ENCODE measurements at regions not wholly inside any gene's neighbourhood (a gene's known extent, or its start where the extent isn't known, plus 50 kb on each side); places are given as distances from the start of the nearest gene placed in this dataset.
"Not testable (repeated sequence)": the region's sequence is repeated elsewhere in the genome, so short reads cannot be mapped to it uniquely, and the experiment has no call there.

- in situ Hi-C loops (cut with HindIII; ENCODE audit: low sequenced_read_pairs), result no loop called here
These were observed 544.1 kb upstream of the CDH7 start for GRCh38 chr18:65206551-65207260.

GRCh38 chr18:65202091-65202490 is 548.7 kb upstream of the CDH7 start:
- in situ Hi-C loops (cut with HindIII; ENCODE audit: low sequenced_read_pairs), result no loop called here

- in situ Hi-C loops (cut with HindIII; ENCODE audit: low sequenced_read_pairs), result no loop called here
These were observed 575.1 kb upstream of the CDH7 start for GRCh38 chr18:65175681-65176080.

- in situ Hi-C loops (cut with HindIII; ENCODE audit: low sequenced_read_pairs), result not testable (repeated sequence)
These were observed 588.7 kb upstream of the CDH7 start for GRCh38 chr18:65162086-65162485.

- in situ Hi-C loops (cut with HindIII; ENCODE audit: low sequenced_read_pairs), result no loop called here
These were observed 604.3 kb upstream of the CDH7 start for GRCh38 chr18:65146482-65147021.

- in situ Hi-C loops (cut with HindIII; ENCODE audit: low sequenced_read_pairs), result no loop called here
These were observed 605.5 kb upstream of the CDH7 start for GRCh38 chr18:65145312-65145711.

- in situ Hi-C loops (cut with HindIII; ENCODE audit: low sequenced_read_pairs), result no loop called here
These were observed 617.2 kb upstream of the CDH7 start for GRCh38 chr18:65133610-65134009.

- in situ Hi-C loops (cut with HindIII; ENCODE audit: low sequenced_read_pairs), result no loop called here
These were observed 626.2 kb upstream of the CDH7 start for GRCh38 chr18:65124633-65125032.

- in situ Hi-C loops (cut with HindIII; ENCODE audit: low sequenced_read_pairs), result no loop called here
These were observed 646.9 kb upstream of the CDH7 start for GRCh38 chr18:65103864-65104263.

GRCh38 chr18:65093346-65093745 is 657.5 kb upstream of the CDH7 start:
- in situ Hi-C loops (cut with HindIII; ENCODE audit: low sequenced_read_pairs), result no loop called here

GRCh38 chr18:65091744-65092329 is 659.0 kb upstream of the CDH7 start:
- in situ Hi-C loops (cut with HindIII; ENCODE audit: low sequenced_read_pairs), result no loop called here

- in situ Hi-C loops (cut with HindIII; ENCODE audit: low sequenced_read_pairs), result no loop called here
These were observed 667.9 kb upstream of the CDH7 start for GRCh38 chr18:65082907-65083306.

- in situ Hi-C loops (cut with HindIII; ENCODE audit: low sequenced_read_pairs), result no loop called here
These were observed 669.0 kb upstream of the CDH7 start for GRCh38 chr18:65081786-65082185.

GRCh38 chr18:65073060-65073550 is 677.7 kb upstream of the CDH7 start:
- in situ Hi-C loops (cut with HindIII; ENCODE audit: low sequenced_read_pairs), result no loop called here

GRCh38 chr18:65057439-65058083 is 693.3 kb upstream of the CDH7 start:
- in situ Hi-C loops (cut with HindIII; ENCODE audit: low sequenced_read_pairs), result no loop called here

GRCh38 chr18:65056575-65056974 is 694.2 kb upstream of the CDH7 start:
- in situ Hi-C loops (cut with HindIII; ENCODE audit: low sequenced_read_pairs), result no loop called here

- in situ Hi-C loops (cut with HindIII; ENCODE audit: low sequenced_read_pairs), result no loop called here
These were observed 701.2 kb upstream of the CDH7 start for GRCh38 chr18:65049586-65049985.

- in situ Hi-C loops (cut with HindIII; ENCODE audit: low sequenced_read_pairs), result no loop called here
These were observed 711.2 kb upstream of the CDH7 start for GRCh38 chr18:65039578-65039977.

GRCh38 chr18:65035701-65036100 is 715.1 kb upstream of the CDH7 start:
- in situ Hi-C loops (cut with HindIII; ENCODE audit: low sequenced_read_pairs), result no loop called here

GRCh38 chr18:65025756-65026155 is 725.1 kb upstream of the CDH7 start:
- in situ Hi-C loops (cut with HindIII; ENCODE audit: low sequenced_read_pairs), result no loop called here

- in situ Hi-C loops (cut with HindIII; ENCODE audit: low sequenced_read_pairs), result no loop called here
These were observed 729.8 kb upstream of the CDH7 start for GRCh38 chr18:65021021-65021420.

- in situ Hi-C loops (cut with HindIII; ENCODE audit: low sequenced_read_pairs), result no loop called here
These were observed 732.6 kb upstream of the CDH7 start for GRCh38 chr18:65018184-65018583.

Measured in endothelial cell of hepatic sinusoid (primary cell).